ENCODE measurements at regions not wholly inside any gene's neighbourhood (a gene's known extent, or its start where the extent isn't known, plus 50 kb on each side); places are given as distances from the start of the nearest gene placed in this dataset.

DNA sequence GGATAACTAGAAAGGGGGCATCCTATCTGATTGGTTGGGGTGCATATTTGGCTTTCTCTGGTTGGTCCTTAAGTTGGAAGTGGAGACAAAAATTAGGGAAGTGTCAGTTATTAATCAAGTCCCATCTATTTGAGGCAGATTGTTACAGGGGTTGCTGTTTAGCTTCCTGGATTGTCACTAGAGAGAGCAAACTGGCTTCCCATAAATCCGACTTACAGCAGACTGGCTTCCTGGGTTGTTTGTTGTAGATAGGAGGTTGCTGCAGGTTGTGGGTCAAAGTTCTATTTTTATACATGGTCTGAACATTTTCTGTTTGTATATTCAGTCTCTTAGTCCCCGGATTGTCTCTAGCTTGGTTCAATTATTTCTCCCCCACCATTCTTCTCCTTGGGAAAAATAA lies 106.1 kb upstream of the HABP2 start:
- DNase-seq, result no peak

DNA sequence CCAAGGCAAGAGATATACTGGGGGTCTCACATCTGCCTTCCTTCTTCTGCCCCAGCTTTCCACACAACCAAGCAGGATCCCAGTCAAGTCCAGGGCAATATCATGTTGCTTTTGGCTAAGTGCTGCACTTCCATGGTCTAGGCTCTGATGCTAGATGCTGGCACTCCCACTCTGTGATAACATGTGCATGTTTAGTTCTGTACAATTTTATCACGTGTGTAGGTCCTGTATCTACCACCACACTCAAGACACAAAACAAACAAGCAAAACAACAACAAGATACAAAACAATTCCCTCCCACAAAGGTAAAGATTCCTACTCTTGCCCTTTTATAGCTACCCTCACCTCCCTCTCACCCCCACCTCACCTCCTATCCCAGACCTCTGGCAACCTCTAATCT lies 105.6 kb upstream of the HABP2 start:
- DNase-seq, result no peak

DNA sequence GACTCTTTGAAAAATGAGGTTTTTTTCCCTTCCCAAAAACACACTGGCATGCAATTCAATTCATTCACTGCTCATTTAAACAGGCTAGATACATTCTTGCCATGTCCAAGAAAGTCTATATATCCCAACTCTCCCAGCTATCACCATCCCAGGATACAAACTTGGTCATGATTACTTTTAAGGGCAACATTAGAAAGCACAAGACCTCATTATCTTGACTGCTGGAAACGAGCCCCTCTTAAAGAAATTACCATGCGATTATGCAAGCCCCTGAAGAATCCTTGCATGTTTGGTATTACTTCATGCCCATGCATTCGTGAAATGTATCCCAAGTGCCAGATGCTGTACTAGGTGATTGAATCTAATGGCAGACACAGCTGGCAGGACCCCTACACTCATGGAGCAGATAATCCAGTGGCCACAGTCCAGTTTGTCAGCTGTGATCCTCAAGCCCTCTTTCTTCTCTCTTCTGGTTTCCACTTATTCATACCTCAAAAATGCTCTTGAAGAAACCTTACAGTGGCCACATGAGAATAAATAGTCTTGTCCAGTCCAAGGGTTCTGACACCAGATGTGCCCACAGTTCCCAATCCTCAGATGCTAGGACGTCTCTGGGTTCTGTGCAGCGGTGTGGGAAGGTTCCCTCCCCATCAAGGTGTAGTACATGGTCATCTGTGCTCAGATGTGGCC lies 103.7 kb upstream of the HABP2 start:
- DNase-seq, result no peak

DNA sequence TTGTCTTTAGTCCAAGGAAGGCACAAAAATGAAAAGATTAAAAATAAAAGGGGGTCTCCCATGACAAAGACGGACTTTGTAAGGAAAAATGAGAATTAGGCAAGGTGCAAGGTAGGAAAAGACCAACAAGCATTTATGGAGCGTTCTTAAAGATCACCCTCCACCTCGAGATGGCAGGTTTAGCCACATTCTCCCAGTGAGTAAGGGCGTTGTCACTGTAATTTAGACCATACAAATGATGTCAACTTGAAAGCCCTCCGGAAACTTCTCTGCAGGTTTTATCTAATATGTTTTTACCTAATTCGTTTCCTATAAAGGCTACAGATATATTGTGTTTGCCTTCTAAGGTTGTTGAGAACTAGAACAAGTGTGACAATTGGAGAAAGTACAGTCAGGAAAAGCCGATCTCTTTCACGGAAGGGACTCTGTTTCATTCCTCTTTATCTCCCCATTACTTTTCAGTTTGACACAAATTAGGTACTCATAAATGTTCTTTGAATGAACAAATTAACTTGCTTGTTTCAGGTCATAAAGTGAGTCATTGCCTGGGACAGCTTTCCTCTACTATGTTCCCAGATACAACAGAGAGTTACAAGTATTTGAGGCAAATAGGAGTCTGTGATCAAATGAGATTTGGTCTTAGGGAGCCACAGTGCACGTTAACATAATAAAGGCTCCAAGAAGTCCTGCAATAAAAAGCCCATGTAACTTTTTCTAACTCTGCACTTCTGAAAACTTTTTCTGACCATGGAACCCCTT lies 102.6 kb upstream of the HABP2 start:
- DNase-seq, result no peak

DNA sequence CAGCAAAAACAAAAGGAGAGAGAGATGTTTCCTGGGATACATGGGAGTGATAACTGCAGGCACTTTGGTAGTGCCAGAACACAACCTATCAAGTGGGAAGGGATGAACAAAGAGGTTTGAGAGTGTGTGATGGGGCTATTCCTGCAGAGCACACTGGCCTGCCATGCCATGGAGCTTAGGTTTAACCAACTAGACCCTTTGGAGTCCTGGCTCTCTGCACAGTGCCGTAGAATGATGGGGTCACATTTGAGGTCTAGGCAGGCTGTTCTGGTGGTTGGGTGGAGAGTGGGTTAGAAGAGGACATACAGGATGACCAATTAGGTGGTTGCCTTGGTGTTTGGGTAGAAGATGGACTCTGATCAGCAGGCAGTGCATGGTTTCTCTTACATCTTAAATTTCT lies 101.9 kb upstream of the HABP2 start:
- DNase-seq, result no peak

DNA sequence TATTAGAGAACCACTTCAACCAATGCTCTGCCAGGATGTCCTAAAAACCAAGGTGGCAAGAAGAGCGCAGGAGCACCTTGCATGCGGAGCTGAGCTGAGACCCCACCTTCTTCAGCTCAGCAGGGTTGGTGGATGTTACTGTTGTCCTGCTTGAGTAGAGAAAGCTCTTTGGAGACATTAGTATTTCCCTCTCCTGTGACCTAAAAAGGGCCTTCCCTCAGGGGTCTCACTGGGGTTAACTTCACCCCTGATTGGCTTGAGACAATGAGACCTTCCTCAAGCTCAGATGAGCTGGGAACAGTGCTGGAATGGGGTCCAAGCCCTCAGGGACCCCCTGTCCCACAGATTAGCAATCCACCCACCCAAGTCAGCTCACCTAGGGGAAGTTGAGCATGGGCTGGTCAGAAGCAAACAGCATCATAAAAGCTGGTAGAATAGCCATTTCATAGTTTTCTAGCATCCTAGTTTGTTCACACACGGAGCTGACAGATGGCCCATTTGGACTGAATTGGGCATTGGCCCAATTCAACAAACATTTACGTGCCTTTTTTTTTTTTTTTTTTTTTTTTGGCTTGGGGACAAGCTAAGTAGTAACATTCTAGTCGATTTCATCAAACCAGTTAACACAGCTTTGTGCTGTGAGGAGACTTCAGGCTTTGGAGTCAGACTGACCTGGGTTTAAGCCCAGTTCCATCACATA lies 100.6 kb upstream of the HABP2 start:
- no peak for DNase-seq

DNA sequence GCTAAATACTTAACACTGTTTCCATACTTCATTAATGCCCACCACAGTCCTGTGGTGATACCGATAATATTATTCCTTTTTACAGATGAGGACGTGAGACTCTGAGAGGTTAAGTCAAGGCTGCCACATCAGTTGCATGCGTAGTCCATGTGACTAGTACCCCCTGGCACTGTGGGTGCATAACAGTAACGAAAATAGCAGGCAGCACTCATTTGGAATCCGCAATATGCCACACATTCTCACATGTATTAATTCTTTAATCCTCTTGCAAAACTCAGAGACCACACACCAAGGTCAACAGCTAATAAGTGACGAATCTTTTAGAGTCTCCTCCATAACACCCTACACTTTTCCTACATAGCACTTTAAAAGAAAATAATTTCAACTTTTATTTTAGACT lies 99.5 kb upstream of the HABP2 start:
- DNase-seq, result no peak

DNA sequence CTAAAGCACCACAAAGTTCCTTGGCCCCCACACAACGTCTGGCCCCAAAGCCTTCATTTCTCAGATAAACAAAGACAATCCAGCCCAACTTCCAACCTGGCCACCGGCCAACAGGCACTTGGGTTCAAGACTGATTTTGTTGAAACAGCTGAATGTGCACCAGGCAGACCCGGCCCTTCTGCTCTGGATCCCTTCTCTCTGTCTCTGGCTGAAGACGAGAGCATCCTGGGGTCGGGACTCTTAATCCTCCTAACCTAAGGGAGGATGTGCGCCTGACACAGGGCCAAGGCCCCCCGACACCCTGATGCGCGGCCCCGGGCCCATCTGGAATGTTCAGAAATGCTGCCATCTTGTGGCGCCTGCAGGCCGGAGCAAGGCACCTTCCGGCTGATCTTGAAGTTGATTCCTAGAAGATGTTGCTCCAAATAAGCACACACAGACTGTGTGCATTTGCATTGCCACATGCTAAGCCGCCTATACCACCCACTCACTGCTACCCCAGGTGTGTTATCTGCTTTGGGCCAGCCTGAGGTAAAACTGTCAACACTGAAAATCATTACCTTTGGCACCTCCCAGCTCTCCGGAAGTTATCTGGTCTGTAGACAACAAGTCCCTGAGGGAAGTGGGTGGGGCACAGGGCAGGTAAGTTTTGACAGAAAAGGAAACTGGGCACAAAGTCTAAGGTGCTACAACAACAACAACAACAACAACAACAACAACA lies 98.4 kb upstream of the HABP2 start:
- DNase-seq, result peak; percentile 66

DNA sequence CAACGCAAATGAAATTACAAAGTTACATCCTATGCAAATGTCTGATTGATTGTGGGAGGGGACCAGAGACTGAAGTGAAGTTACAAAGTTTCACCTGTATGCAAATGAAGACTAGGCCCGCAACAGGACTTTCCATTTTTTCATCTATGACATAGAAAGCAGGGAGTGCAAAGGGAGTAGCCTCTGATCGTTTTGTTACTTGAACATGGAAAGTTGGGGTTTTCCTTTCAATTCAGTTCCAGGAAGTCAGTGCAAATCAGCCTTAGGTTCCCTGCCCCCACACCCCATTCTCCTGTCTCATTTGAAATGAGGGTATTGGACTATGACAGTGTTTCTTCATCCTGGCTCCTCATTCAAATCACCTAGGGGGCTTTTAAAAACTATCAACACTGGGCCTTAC lies 96.9 kb upstream of the HABP2 start:
- no peak for DNase-seq

DNA sequence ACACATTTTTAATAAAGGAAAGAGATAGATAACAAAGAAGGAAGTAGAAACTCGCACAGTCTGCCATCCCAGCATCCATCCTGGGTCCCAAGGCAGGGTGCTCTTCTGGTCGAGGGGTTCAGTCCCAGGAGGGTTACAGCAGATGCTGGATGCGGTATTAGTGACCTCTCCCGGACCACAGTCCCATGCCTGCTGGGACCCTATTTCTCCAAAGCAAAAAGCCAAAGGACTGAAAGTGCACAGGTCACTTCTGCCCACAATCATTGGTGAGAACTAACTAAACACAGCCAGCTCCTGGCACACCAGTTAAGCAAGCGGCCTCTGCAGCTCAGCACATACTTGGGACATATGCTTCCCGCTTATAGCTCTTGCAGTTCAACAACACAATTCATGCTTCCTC lies 96.1 kb upstream of the HABP2 start:
- no peak for DNase-seq

DNA sequence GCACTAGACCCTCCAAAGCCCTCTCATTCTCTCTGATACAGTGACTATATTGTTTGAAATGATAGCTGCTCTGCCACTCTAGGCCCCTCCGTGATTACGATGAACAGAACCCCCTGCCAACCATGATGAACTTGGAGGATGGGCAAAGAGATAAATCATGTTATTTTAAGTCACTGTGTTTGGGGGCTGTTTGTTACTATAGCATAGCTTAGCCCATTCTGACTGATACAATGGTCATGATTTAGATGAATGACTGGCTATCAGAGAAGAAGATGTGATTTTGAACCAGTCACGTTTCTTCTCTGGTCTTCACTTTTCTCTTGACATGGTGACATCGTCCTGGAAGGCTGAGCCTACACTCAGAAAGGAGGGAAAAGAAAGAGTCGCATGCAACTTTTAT lies 95.4 kb upstream of the HABP2 start:
- no peak for DNase-seq

DNA sequence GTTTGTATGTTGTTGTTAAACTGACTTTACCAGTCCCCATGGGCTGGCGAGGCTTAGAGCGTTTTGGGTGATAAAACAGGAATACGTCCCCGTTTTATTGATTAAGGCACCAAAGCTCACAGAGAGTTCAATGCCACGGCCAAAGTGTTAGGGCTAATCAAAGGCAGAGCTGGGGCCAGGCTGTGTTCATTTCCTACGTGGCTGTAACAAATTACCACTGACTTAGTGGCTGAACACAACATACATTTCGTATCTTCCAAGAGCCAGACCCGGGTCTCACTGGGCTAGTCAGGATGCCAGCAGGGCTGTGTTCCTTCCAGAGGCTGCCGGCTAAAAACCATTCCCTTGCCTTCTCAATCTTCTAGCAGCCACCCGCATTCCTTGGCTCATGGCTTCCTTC lies 94.4 kb upstream of the HABP2 start:
- no peak for DNase-seq

DNA sequence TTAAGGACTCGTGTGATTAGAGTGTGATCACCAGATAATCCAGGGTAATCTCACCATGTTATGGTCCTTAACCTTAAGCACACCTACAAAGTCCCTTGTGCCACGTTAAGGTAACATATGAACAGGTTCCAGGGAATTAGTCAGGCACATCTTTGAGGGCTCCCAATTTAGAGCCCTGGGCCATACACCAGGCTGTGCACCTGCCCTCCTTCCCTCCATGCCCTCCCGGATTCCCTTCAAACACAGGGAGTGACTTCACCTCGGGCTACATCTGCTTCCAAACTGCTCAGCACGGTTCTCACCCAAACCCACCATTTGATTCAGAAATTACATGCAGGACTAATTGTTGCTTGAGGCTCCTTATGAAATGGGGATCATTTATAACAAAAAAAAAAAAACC lies 93.9 kb upstream of the HABP2 start:
- peak; percentile 2 for DNase-seq

DNA sequence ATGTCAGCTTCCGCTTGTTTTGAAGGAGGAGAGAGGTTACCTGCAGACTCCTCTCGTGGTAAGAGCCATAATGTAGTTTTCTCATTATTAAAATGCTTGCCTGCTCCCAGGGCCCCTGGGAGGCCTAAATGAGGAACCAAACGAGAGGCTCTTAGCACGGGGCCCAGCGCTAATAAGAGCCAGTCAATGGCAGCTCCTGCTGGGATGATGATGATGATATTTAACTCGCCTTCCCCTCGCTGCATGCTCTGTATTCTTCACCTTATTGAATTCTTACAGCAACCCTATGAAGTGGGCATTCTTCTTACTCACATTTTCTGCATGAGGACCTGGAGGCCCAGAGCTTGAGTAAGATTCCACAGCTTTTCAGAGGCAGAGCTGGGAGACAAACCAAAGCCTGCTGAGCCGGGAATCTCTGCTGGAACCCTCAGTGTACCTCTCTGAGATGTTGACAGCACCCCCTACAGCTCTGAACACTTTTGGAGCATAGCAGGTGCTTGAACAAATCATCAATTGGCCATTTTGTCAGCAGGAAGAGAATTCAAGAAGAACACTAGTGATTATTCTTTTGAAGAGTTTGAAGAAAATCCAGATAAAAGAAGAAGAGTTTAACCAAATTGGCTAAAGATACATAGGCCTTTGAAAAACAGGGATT lies 93.1 kb upstream of the HABP2 start:
- no peak for DNase-seq

DNA sequence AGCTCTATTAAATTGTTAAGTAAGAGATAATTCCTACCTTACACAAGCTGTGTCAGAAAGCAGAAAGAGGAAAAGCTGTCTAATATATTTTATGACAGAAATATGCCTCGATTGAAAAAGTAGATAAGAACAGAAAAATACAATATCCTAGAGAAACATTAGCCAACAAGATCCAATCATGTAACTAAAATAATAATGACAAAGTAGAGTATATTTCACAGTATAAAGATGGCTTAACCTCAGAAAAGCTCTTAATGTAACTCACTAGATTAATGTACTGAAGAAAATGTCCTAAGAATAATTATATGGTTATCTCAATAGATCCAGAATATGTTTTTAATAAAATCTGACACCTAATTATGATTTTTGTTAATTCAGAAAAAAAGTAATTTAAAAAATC lies 89.8 kb upstream of the HABP2 start:
- no peak for DNase-seq

DNA sequence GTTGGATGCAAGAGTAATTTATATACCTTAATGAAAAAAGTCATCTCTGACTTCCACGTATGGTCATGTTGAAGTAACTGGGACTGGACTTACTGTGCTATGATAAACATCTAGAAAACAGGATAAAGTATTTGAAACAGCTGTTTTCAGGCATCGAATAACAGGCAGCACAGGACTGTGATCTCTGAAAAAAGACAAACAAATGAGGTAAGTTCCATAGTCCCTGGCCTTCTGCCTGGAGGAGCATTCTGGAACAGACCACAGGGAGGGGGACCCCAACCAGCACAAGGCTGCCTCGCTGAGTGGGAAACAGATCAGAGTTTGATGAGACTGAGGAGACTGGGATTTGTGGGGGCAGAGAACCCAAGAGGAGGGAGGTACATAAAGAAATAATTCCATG lies 89.1 kb upstream of the HABP2 start:
- no peak for DNase-seq

DNA sequence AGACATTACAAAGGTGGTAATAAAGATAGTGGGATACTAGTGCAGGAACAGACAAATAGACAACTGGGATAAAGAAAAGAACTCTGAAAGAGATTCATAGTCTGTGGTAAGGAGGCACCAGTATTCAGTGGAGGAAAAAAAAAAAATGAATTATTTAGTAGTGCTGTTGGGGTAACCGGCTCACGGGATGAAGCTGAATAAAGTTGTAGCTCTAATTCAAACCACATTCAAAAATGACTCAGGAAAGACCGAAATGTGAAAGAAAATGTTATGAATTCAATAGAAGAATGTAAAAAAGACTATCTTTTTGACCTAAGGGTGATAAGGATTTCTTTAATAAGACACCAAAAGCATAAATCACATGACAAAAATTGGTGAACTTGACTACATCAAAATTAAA lies 83.1 kb upstream of the HABP2 start:
- DNase-seq, result no peak

DNA sequence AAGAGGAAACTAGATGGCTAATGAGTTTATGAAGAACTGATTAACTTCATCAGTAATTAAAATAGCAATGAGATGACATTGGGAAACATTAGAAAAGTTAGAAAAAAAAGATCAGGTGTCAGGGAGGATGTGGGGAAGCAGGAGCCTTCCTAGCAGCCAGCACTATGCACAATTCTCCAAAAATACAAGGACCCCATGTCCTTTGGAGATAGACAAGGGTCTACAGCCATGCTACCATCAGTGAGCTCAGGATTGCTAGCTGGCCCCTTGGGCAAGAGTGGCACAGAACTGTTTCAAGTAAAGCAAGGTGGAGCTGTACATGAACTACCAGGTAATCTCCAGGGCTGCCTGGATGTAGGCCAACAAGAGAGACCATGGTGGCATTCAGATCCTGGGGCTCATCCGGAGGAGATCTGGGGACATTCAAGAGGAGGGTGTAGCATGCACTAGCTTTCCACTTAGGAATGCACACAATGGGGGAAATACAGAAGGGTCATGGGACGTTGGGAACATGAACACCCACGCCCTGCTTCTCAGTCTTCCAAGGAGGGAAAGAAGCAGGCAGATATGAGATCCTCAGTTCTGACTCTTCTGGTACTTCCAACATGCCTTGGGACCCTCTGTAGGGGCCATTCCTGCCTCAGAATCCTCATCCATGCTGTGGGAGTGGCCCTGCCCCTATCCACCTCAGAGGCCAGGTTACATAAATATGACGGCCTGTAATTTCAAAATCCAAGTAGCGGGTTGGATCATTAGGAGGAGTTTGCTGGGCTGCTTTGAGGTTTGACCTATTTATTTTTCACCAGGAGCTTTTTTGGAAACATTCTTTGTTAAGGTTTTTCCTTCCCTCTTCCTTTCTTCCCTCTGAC lies 82.2 kb upstream of the HABP2 start:
- DNase-seq, result no peak

DNA sequence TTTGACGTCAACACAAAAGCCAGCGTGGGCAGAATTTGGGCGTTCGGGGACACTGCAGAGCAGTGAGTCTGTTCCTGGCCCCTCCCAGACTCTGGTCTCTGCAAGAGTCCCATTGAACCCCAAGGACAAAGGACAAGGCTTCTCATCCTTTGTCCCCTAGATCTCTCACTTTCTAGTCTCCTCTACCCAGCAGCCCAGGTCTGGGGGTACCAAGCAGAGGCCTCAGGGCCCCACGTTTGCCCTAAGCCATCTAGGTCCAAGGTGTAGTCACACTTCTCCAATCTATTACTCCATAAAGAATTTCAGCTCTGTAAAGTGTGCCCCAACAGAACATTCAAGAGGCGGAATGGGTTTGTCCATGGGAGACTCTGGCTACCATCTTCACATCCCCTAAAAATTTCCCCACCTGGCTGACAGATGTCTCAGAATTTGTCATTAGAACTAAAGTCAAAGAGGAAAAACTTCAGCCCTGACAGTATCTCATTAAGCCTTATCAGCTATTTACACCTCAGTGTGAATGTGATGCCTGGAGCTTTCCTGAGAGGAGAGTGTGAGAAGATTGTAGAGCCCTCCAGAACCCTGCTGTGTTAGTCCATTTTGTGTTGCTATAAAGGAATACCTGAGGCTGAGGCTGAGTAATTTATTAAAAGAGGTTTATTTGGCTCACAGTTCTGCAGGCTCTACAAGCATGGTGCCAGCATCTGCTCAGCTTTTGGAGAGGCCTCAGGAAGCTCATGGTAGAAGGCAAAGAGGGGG lies 81.4 kb upstream of the HABP2 start:
- no peak for DNase-seq

DNA sequence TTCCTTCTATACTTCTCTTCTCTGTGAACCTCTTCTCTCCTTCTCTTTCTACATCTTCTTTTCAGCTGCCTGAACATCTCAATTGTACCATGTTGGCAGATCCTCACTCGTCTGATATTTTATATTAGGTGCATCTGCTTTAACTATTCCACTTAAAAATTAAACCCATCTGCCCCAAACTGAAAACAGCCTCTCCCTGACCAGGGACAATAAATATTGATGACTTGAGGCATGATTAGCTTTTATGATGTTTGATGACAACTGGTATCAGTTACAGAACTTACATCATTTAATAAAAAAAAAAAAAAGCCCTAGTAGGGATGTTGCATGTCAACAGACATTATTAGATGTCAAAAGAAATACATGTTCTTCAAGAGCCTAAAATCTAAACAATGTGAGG lies 79.8 kb upstream of the HABP2 start:
- no peak for DNase-seq

DNA sequence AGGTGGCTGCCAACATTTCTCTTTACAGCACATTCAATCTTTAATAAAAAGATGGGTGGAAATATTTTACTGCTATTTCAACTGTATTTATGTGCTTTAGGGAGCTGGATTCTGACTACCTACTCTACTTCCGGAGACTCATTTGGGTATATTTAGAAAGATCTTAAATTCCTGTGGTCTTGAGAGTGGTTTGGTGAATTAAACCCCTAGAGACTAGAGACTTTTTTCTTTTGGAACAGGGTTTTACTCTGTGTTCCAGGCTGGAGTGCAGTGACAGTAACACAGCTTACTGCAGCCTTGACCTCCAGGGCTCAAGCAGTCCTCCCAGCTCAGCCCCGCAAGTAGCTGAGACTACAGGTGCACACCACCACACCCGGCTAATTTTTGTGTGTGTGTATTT lies 79.0 kb upstream of the HABP2 start:
- no peak for DNase-seq
